IMR-90 (cell line): ENCODE measurements at regions not wholly inside any gene's neighbourhood (a gene's known extent, or its start where the extent isn't known, plus 50 kb on each side); places are given as distances from the start of the nearest gene placed in this dataset.

ENCODE experiments used
- CEBPB ChIP-seq: IDR thresholded peaks from 2 replicates; pipeline ENCODE4 v1.6.1; 2012; ENCODE audit warnings: low read depth, low read length, improper control_type of control experiment
- CTCF ChIP-seq: conservative IDR thresholded peaks from 2 replicates; pipeline ENCODE4 v1.5.1; 2012; ENCODE audit warnings: mild to moderate bottlenecking, low read depth, low read length, improper control_type of control experiment
- FOS ChIP-seq: fragments of 150-350 bp; IDR thresholded peaks from 2 replicates; pipeline ENCODE4 v1.6.1; 2016; ENCODE audit warnings: low read depth, low read length
- MAZ ChIP-seq: IDR thresholded peaks from 2 replicates; pipeline ENCODE4 v1.6.1; 2012; ENCODE audit warnings: low read depth, mild to moderate bottlenecking, low read length, improper control_type of control experiment, moderate library complexity, borderline replicate concordance
- NFE2L2 ChIP-seq: fragments of 150-350 bp; IDR thresholded peaks from 2 replicates; pipeline ENCODE4 v1.6.1; 2016; ENCODE audit warnings: low read depth, mild to moderate bottlenecking, low read length
- POLR2A ChIP-seq: IDR thresholded peaks from 2 replicates; pipeline ENCODE4 v1.6.1; 2012; ENCODE audit warnings: mild to moderate bottlenecking, low read depth, low read length
- RCOR1 ChIP-seq: IDR thresholded peaks from 2 replicates; pipeline ENCODE4 v1.6.1; 2012; ENCODE audit warnings: mild to moderate bottlenecking, low read length, improper control_type of control experiment; ENCODE audit not compliant: insufficient replicate concordance

DNA sequence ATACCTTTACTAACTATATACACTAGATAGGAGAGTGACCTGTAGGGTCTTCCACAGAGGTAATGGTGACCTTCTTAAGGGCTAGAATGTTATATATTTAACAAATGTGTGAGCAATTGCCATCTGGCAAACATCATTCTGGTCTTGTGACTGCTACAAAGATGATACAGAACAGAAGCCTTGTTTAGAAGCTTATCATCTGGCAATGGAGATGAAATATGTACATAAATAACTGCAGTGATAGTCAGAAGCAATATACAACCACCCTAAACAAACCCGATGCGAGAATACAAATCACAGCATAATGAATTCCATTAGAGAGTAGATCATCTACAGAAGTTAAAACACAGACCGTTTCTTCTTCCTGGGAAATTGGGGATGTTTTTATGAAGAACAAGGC, 952.7 kb upstream of the SLIT2 start:
- TF ChIP-seq POLR2A (no peak), CTCF (no peak), CEBPB (no peak), NFE2L2 (no peak), FOS (no peak), RCOR1 (no peak), MAZ (no peak)
